HCT116 (cell line): ENCODE measurements at regions not wholly inside any gene's neighbourhood (a gene's known extent, or its start where the extent isn't known, plus 50 kb on each side); places are given as distances from the start of the nearest gene placed in this dataset.

Experiments
- ATAC-seq: fragments of 200-7000 bp; cut with Tn5 transposase; 2 replicates; pipeline ENCODE4 v1.9.1; 2020; ENCODE audit warnings: mild to moderate bottlenecking, moderate library complexity
- BruUV-seq: library from RNA; stranded (reverse); fragments of 400-500 nt; replicated peaks from 2 replicates; lab custom pipeline; 2021; lab: Mats Ljungman, UMichigan
- CTCF ChIA-PET: fragments of 300-600 bp; sonication (Branson Sonifier 250); formaldehyde crosslinking; loops from one replicate; lab custom pipeline; 2021; ENCODE audit warnings: antibody characterized with exemption; lab: Charles Lee
- POLR2A ChIA-PET: fragments of 300-600, 350-600 bp; sonication (Branson Sonifier 250); formaldehyde crosslinking; loops from one replicate; lab custom pipeline; 2021; ENCODE audit warnings: antibody characterized with exemption; lab: Charles Lee
- RAD21 ChIA-PET, 2 experiments: fragments of 300-600 bp; sonication (Branson Sonifier 250); formaldehyde crosslinking; loops; one replicate each; lab custom pipeline; 2023; ENCODE audit warnings: low total read pairs in 2 of 2; ENCODE audit not compliant: uncharacterized antibody in 2 of 2, unreplicated experiment in 2 of 2, low non-redundant PET in 1 of 2; lab: Charles Lee
- DNase-seq: peaks from one replicate; pipeline ENCODE4 v3.0.0-alpha.2; 2010; ENCODE audit warnings: low read depth, low spot score
- H2AFZ ChIP-seq: fragments of 200-600 bp; shearing (Covaris generic), sonication (generic); 2 replicates; pipeline ENCODE4 v1.6.1; 2017; ENCODE audit warnings: low read depth, mixed run types, mixed read lengths, antibody characterized with exemption, low read length; ENCODE audit not compliant: poor library complexity, severe bottlenecking
- H3K27ac ChIP-seq: 2 replicates; pipeline ENCODE4 v1.5.1; 2012; ENCODE audit warnings: low read depth, low read length
- H3K27me3 ChIP-seq: fragments of 200-600 bp; sonication (generic); 2 replicates; pipeline ENCODE4 v1.6.1; 2016; ENCODE audit warnings: mixed run types, low read length, mixed read lengths; ENCODE audit not compliant: insufficient read depth
- H3K36me3 ChIP-seq, 2 experiments: fragments of 200-500 bp in 1 of 2; fragments of 200-600 bp in 1 of 2; sonication (Bioruptor generic) in 1 of 2; sonication (generic) in 1 of 2; 2 replicates each; pipeline versions ENCODE4 v1.5.1 to v1.6.1; 2014 to 2016; ENCODE audit warnings: low read length in 2 of 2, inconsistent platforms in 1 of 2, mixed read lengths in 1 of 2, mixed run types in 1 of 2; ENCODE audit not compliant: insufficient read depth in 2 of 2, control insufficient read depth in 1 of 2
- H3K4me1 ChIP-seq, 2 experiments: fragments of 200-600 bp in 1 of 2; sonication (generic) in 1 of 2; 2 replicates each; pipeline versions ENCODE4 v1.5.1 to v1.6.1; 2012 to 2017; ENCODE audit warnings: low read length in 2 of 2, inconsistent platforms in 1 of 2, mild to moderate bottlenecking in 1 of 2, mixed read lengths in 1 of 2, mixed run types in 1 of 2, moderate library complexity in 1 of 2; ENCODE audit not compliant: insufficient read depth in 2 of 2, control insufficient read depth in 1 of 2
- H3K4me2 ChIP-seq: fragments of 200-600 bp; sonication (generic); 2 replicates; pipeline ENCODE4 v1.6.1; 2017; ENCODE audit warnings: mixed run types, low read length, mixed read lengths
- H3K4me3 ChIP-seq, 2 experiments: fragments of 200-600 bp in 1 of 2; sonication (generic) in 1 of 2; replicated peaks in 1 of 2; 2 replicates each; pipeline ENCODE4 v1.5.1; 2011 to 2016; ENCODE audit warnings: low read length in 2 of 2, control low read depth in 1 of 2, low read depth in 1 of 2, mild to moderate bottlenecking in 1 of 2, mixed read lengths in 1 of 2, mixed run types in 1 of 2
- H3K79me2 ChIP-seq: fragments of 200-600 bp; sonication (generic); 2 replicates; pipeline ENCODE4 v1.6.1; 2017; ENCODE audit warnings: mild to moderate bottlenecking, mixed run types, low read length, moderate library complexity, mixed read lengths; ENCODE audit not compliant: insufficient read depth
- H3K9ac ChIP-seq: fragments of 200-600 bp; sonication (generic); 2 replicates; pipeline ENCODE4 v1.6.1; 2016; ENCODE audit warnings: low read length, mixed read lengths
- H3K9me2 ChIP-seq: fragments of 200-600 bp; sonication (generic), shearing (Covaris generic); 2 replicates; pipeline ENCODE4 v1.6.1; 2017; ENCODE audit warnings: mixed run types, mild to moderate bottlenecking, moderate library complexity; ENCODE audit not compliant: insufficient read depth
- H3K9me3 ChIP-seq, 2 experiments: fragments of 200-500 bp in 1 of 2; fragments of 200-600 bp in 1 of 2; sonication (Bioruptor generic) in 1 of 2; sonication (generic) in 1 of 2; 2 replicates each; pipeline ENCODE4 v1.6.1; 2014 to 2017; ENCODE audit warnings: low read length in 2 of 2, mixed read lengths in 2 of 2, inconsistent platforms in 1 of 2, low read depth in 1 of 2, mild to moderate bottlenecking in 1 of 2, mixed run types in 1 of 2, moderate library complexity in 1 of 2; ENCODE audit not compliant: control insufficient read depth in 1 of 2, insufficient read depth in 1 of 2
- H4K20me1 ChIP-seq: fragments of 200-600 bp; sonication (generic), shearing (Covaris generic); 2 replicates; pipeline ENCODE4 v1.6.1; 2017; ENCODE audit warnings: mixed run types, mild to moderate bottlenecking, moderate library complexity; ENCODE audit not compliant: insufficient read depth
- CBX3 ChIP-seq: IDR thresholded peaks from 2 replicates; pipeline ENCODE4 v1.6.1; 2012; ENCODE audit warnings: low read depth
- CEBPB ChIP-seq: IDR thresholded peaks from 2 replicates; pipeline ENCODE4 v1.6.1; 2012; ENCODE audit warnings: low read depth
- EGR1 ChIP-seq: IDR thresholded peaks from 2 replicates; pipeline ENCODE4 v1.6.1; 2012; ENCODE audit warnings: low read depth
- FOSL1 ChIP-seq: IDR thresholded peaks from 2 replicates; pipeline ENCODE4 v1.6.1; 2012; ENCODE audit warnings: low read depth
- POLR2A ChIP-seq: IDR thresholded peaks from 2 replicates; pipeline ENCODE4 v1.7.0; 2011; ENCODE audit warnings: borderline replicate concordance; ENCODE audit not compliant: insufficient read depth, insufficient read length; ENCODE audit errors: extremely low read depth
- POLR2AphosphoS5 ChIP-seq: IDR thresholded peaks from 2 replicates; pipeline ENCODE4 v1.6.1; 2011; ENCODE audit warnings: mild to moderate bottlenecking, low read depth, low read length, moderate library complexity
- SIN3A ChIP-seq: IDR thresholded peaks from 2 replicates; pipeline ENCODE4 v1.6.1; 2012; ENCODE audit warnings: low read depth
- SRF ChIP-seq: IDR thresholded peaks from 2 replicates; pipeline ENCODE4 v1.6.1; 2012; ENCODE audit warnings: low read depth
- ZNF274 ChIP-seq: fragments of 200-500 bp; sonication (Bioruptor generic); IDR thresholded peaks from 2 replicates; pipeline ENCODE4 v1.6.1; 2014; ENCODE audit warnings: mild to moderate bottlenecking, low read depth, low read length, inconsistent platforms
- intact Hi-C: fragments of 100-400 bp; cut with micrococcal nuclease; formaldehyde crosslinking; loops from 2 replicates; pipeline ENCODE4 v1.10.0; 2022
- TF ChIP-seq, protein P1 (sequence below): IDR thresholded peaks from 2 replicates; pipeline ENCODE4 v1.6.1; 2012
- TF ChIP-seq, protein P2 (sequence below): IDR thresholded peaks from 2 replicates; pipeline ENCODE4 v1.6.1; 2012; ENCODE audit warnings: low read depth
- TF ChIP-seq, protein P3 (sequence below), 3 experiments: fragments of 200-600 bp in 1 of 3; sonication (generic) in 1 of 3; IDR thresholded peaks in 2 of 3; conservative IDR thresholded peaks in 1 of 3; 2 replicates each; pipeline ENCODE4 v1.5.1; 2012 to 2017; ENCODE audit warnings: low read depth in 2 of 3, low read length in 2 of 3, antibody characterized with exemption in 1 of 3, borderline replicate concordance in 1 of 3, control low read depth in 1 of 3, mild to moderate bottlenecking in 1 of 3, mixed read lengths in 1 of 3, mixed run types in 1 of 3, moderate library complexity in 1 of 3; ENCODE audit not compliant: insufficient read depth in 1 of 3

DNA sequence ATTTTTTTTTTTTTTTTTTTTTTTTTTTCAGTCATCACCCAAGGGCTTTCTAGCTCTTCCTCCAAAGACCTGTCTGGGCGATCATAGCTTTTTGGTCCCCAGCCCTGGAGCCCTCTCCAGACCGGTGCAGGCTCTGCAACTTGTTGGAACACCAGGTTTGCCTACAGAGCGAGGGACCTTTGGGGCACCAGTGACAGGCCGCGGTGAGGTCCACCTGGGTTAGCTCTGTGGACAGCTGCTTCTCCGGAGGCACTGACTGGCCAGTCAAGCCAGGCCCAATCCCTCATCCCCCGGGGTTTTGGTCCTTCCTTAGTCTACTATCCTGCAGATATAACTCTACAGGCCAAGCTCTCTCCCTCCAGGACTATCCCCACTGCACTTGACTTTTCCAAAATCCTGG is 86.8 kb upstream of the SMNDC1 start:
- no TSS peak for BruUV-seq
- Histone ChIP-seq H3K4me1 (peaks cover 33 to 53% of the 10 kb centered on the region in 2 experiments), H3K36me3 (no peaks in the 10 kb centered on the region), H2AFZ (no peak overlapping the region), H3K79me2 (no peaks in the 10 kb centered on the region), H3K27ac (no peak overlapping the region), H3K4me2 (no peak overlapping the region), H4K20me1 (no peaks in the 10 kb centered on the region), H3K4me3 (no peak overlapping the region), H3K9ac (no peak overlapping the region), H3K27me3 (no peaks in the 10 kb centered on the region), H3K9me2 (no peaks in the 10 kb centered on the region), H3K9me3 (no peaks in the 10 kb centered on the region)
- no peak for DNase-seq
- TF ChIP-seq EGR1 (no peak), CBX3 (no peak), CEBPB (no peak), POLR2A (no peak), ZNF274 (no peak), SIN3A (no peak), FOSL1 (no peak), SRF (no peak), POLR2AphosphoS5 (no peak)
- TF ChIP-seq, protein P1, sequence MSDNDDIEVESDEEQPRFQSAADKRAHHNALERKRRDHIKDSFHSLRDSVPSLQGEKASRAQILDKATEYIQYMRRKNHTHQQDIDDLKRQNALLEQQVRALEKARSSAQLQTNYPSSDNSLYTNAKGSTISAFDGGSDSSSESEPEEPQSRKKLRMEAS = no peak
- TF ChIP-seq, protein P2, sequence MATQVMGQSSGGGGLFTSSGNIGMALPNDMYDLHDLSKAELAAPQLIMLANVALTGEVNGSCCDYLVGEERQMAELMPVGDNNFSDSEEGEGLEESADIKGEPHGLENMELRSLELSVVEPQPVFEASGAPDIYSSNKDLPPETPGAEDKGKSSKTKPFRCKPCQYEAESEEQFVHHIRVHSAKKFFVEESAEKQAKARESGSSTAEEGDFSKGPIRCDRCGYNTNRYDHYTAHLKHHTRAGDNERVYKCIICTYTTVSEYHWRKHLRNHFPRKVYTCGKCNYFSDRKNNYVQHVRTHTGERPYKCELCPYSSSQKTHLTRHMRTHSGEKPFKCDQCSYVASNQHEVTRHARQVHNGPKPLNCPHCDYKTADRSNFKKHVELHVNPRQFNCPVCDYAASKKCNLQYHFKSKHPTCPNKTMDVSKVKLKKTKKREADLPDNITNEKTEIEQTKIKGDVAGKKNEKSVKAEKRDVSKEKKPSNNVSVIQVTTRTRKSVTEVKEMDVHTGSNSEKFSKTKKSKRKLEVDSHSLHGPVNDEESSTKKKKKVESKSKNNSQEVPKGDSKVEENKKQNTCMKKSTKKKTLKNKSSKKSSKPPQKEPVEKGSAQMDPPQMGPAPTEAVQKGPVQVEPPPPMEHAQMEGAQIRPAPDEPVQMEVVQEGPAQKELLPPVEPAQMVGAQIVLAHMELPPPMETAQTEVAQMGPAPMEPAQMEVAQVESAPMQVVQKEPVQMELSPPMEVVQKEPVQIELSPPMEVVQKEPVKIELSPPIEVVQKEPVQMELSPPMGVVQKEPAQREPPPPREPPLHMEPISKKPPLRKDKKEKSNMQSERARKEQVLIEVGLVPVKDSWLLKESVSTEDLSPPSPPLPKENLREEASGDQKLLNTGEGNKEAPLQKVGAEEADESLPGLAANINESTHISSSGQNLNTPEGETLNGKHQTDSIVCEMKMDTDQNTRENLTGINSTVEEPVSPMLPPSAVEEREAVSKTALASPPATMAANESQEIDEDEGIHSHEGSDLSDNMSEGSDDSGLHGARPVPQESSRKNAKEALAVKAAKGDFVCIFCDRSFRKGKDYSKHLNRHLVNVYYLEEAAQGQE = no peak
- TF ChIP-seq, protein P3, sequence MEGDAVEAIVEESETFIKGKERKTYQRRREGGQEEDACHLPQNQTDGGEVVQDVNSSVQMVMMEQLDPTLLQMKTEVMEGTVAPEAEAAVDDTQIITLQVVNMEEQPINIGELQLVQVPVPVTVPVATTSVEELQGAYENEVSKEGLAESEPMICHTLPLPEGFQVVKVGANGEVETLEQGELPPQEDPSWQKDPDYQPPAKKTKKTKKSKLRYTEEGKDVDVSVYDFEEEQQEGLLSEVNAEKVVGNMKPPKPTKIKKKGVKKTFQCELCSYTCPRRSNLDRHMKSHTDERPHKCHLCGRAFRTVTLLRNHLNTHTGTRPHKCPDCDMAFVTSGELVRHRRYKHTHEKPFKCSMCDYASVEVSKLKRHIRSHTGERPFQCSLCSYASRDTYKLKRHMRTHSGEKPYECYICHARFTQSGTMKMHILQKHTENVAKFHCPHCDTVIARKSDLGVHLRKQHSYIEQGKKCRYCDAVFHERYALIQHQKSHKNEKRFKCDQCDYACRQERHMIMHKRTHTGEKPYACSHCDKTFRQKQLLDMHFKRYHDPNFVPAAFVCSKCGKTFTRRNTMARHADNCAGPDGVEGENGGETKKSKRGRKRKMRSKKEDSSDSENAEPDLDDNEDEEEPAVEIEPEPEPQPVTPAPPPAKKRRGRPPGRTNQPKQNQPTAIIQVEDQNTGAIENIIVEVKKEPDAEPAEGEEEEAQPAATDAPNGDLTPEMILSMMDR (IDR thresholded peaks at IDR 0.05 in 2 of 3, conservative IDR thresholded peaks at IDR 0.05 in 1 of 3; ENCODE audit: borderline replicate concordance in 1 of 3, insufficient read depth in 1 of 3, low read depth in 2 of 3, low read length in 2 of 3) = no peak
- POLR2A ChIA-PET = interaction anchor here (1.0 to 1.7 kb wide), 4 partner anchors 16 to 120 kb away, joined by 3 to 7 read pairs (median 4); no protein-coding TSS in a partner anchor
- RAD21 ChIA-PET = no interaction called here
- intact Hi-C loops = no loop called here
- no peak for ATAC-seq
- CTCF ChIA-PET = interaction anchor here (2.3 kb wide), 1 partner anchor 38 kb away, joined by 8 read pairs; no protein-coding TSS in a partner anchor
